HG02884 (cell line): ENCODE measurements at regions not wholly inside any gene's neighbourhood (a gene's known extent, or its start where the extent isn't known, plus 50 kb on each side); places are given as distances from the start of the nearest gene placed in this dataset.

ENCODE experiments used
- ATAC-seq: cut with Tn5 transposase; IDR thresholded peaks from one replicate; pipeline ENCODE4 v1.9.1; 2021; ENCODE audit warnings: mild to moderate bottlenecking, moderate library complexity; ENCODE audit not compliant: unreplicated experiment

DNA sequence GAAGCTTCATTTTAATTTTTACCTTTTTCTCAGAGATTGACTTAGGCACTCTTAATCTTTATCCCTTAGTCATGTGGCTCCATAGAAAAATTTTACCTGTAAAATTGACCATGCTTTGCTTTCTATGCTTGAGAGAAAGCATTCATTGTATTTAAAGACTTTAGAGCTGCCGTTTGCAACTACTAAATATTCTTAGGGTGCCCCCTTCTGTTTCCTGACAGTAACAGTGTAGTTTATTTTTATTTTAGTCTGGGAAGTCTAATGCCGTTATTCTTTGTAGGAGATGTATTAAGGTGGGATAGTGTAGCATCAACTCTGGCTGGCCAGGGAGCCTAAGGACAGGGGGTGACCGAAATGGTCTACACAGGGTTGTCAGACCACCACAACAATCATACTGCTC lies 84.5 kb upstream of the SYNPR start:
- ATAC-seq = no peak

DNA sequence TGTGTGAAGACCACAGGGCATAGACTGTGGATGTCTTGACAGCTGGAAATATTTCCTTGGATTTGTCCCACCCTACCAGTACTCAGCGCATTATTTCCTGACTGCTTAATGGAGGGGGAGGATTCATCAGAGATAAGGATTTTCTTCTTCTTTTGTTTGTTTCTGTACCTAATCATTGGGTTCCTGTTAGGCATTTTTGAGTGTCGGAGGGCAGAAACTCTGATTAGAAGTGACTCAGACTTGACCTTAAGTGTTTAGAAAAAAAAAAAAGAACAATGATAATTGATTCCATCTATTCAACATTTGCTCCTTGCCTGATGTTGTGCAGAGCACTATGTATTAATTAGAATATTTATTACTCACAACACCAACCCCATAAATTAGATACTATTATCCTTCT lies 78.5 kb upstream of the SYNPR start:
- no peak for ATAC-seq

- no peak for ATAC-seq
Observed at GRCh38 chr3:63202529-63202928, 75.6 kb upstream of the SYNPR start.

GRCh38 chr3:63207066-63207590 lies 71.0 kb upstream of the SYNPR start:
- ATAC-seq = no peak

DNA sequence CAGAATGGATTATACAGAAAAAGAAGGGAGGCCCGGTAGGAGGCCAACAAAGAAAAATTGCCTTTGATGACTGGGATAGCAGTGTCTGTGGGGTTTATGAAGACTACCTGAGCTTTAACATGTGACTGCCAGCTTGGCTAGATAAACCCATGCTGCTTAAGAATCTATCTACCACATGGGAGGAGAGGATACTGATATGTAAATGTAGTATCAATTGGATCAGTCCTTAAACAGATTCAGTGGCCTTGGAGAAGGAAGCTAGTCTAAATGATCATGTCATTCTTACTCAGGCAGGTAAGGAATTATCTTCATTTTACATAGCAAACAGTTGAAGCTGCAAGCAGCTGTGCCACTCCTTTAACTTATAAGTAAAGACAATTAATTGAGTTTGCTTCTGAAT lies 50.0 kb upstream of the SYNPR start:
- no peak for ATAC-seq
